CD4-positive, alpha-beta T cell treated with Interleukin-12 subunit alpha and Interleukin-12 subunit beta, for 1 hour (primary cell): ENCODE measurements at regions not wholly inside any gene's neighbourhood (a gene's known extent, or its start where the extent isn't known, plus 50 kb on each side); places are given as distances from the start of the nearest gene placed in this dataset.
"Not testable (repeated sequence)": the region's sequence is repeated elsewhere in the genome, so short reads cannot be mapped to it uniquely, and the experiment has no call there.

Experiments used
- DNase-seq: peaks from one replicate; pipeline ENCODE4 v3.0.0-alpha.2; 2020

DNA sequence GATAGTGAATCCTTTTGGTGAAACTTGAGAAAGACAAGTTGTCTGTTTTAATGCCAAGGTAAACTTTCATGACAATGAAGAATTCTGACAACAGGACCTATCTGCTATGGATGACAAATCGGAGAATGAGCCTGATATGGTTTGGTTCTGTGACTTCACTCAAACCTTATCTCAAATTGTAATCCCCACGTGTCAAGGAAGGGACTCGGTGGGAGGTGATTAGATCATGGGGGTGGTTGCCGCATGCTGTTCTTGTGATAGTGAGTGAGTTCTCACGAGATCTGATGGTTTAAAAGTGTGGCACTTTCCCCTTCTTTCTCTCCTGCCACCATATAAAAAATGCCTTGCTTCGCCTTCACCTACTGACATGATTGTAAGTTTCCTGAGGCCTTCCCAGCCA lies 1964.1 kb upstream of the CDH9 start:
- DNase-seq, result no peak

DNA sequence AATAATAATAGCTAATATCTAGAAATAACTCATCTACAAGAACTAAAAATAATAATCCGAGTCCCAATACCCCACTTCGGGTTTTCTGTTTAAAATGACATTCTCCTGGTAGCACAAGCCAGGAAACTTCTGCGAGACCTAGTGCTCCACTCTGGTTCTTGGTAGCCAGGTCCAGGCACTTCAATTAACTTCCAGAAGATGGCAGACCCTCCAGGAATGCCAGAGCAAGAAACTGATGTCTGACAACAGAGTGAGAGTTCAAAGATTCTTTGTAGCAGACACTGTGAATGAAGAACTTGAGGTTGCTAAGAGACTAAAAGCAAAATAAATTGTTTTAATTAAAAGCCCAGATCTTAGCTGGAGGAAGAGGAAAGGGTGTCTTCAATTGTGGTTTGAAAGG lies 1963.3 kb upstream of the CDH9 start:
- no peak for DNase-seq

GRCh38 chr5:28984639-28985038 lies 1946.3 kb upstream of the CDH9 start:
- no peak for DNase-seq

GRCh38 chr5:28975508-28975907 lies 1937.1 kb upstream of the CDH9 start:
- no peak for DNase-seq

- no peak for DNase-seq
These were observed 1929.5 kb upstream of the CDH9 start for GRCh38 chr5:28967848-28968247.

GRCh38 chr5:28961816-28962215 lies 1923.4 kb upstream of the CDH9 start:
- no peak for DNase-seq

GRCh38 chr5:28958581-28958980 lies 1920.2 kb upstream of the CDH9 start:
- no peak for DNase-seq

DNA sequence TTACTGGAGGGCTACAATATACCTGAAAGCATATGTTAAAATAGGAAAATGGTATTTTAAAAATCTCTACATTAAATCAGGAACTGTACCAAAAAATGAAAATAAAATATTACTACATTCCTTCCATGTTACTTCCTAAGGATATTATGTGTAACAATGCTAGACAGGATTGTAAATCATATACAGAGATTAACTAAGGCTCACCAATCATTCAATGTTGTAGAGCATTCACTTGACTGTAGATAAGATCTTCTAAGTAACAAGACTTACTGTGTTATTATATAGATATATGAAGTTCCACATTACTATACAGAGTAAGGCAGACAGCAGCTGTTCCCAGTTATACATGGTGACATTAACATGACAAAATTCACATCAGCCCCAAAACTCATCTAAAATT lies 1919.1 kb upstream of the CDH9 start:
- DNase-seq, result no peak

DNA sequence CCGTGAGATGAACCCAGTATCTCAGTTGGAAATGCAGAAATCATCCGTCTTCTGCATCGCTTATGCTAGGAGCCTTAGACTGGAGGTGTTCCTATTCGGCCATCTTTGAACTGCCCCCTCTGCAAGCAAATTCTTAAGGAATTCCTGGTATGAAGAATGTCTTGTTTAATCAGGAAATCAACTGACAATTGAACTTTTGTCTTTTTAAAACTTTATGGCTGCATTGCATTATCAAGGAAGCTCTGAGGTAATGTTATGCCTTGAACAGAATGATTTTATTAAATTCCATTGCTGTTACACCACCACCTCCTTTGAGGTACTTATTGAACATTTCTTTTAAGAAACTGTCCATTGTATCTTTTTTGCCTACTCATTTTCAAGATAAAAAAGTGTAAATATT lies 1915.7 kb upstream of the CDH9 start:
- no peak for DNase-seq

- no peak for DNase-seq
These were observed 1909.5 kb upstream of the CDH9 start for GRCh38 chr5:28947865-28948264.

DNA sequence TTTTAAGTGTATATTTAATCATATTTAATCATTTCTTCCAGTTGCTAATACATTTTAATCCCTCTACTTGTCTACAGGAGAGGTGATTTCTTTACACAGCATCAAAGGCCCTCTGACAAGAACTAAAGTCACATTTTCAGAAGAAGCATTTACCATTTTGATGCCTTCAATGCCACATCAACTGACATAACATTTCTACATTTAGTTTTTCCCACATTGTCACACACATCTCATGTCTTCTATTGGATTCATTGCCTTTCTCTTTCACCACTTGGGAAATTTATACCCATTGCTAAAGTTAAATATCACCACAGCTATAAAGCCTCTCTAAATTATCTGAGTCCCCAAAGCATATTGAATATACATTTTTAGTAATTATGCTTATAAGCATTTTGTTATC lies 1907.5 kb upstream of the CDH9 start:
- DNase-seq, result no peak

DNA sequence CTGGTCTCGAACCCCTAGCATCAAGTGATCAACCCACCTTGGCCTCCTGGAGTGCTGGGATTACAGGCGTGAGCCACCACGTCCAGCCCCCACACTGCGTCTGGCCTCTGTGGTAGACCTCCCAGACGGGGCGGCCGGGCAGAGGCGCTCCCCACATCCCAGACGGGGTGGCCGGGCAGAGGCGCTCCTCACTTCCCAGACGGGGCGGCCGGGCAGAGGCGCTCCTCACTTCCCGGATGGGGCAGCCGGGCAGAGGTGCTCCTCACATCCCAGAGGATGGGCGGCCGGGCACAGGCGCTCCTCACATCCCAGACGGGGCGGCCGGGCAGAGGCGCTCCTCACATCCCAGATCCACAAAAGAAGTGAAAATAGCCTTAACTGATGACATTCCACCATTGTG lies 1891.0 kb upstream of the CDH9 start:
- not testable (repeated sequence) for DNase-seq

DNA sequence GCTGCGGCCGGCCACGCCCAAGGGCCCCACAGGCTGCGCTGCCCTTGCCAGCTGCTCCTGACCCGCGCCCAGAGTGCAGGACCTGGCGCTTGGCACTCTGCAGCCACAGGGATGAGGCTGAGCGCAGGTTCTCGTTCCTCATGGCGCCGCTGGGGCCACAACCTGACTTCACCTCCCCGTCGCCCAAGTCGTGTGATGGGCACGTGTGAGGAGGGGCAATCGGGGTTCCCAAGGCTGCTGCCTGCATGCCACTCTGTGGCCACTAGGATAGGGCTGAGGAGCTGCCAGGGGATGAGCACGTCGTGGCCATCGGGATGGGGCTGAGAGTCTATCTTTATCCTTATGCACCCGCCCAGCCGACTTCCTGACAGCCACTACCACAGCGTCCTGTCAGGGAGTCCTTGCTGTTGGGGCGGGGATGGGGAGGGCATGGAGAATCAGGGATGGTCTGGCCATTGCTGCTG lies 1890.0 kb upstream of the CDH9 start:
- DNase-seq, result not testable (repeated sequence)

GRCh38 chr5:28927559-28928326 lies 1889.4 kb upstream of the CDH9 start:
- no peak for DNase-seq

DNA sequence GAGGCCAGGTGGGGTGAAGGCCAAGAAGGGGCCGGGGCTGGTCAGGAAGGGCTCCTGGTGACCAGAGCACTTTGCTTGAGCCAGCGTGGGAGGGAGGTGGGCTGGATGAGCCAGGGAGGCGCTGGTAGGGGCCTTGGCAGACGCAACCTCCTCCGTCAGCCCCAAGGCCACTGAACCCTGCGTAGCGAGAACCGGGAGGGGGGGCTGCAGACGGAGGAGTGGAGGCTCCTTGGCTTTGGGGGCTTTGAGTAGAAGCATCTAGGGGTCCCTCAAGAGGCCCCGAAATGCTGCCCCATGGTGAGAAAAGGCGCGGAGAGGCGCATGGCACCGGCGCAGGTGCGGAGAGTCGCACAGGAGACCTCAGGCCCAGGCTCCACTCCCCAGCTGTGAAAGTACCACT lies 1888.0 kb upstream of the CDH9 start:
- DNase-seq, result no peak

GRCh38 chr5:28917631-28918030 lies 1879.2 kb upstream of the CDH9 start:
- DNase-seq, result no peak

GRCh38 chr5:28914297-28914696 lies 1875.9 kb upstream of the CDH9 start:
- DNase-seq, result no peak

DNA sequence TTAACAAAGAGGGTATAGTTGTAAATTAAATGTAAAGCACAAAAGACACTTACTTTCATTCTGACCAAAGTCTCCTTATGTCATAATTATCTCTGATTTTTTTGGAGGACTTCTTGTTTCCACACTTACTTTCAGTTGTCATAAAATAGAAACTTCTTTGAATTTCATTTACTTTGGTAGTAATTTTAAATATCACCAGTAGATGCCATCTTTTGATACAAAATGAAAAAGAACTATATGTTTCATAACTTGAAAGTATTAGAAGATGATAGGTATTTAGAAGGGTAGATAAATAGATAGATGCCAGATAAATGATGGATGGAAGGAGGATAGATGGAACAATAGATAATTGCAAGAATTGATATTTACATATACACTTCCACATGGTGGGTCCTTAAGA lies 1865.3 kb upstream of the CDH9 start:
- DNase-seq, result no peak

DNA sequence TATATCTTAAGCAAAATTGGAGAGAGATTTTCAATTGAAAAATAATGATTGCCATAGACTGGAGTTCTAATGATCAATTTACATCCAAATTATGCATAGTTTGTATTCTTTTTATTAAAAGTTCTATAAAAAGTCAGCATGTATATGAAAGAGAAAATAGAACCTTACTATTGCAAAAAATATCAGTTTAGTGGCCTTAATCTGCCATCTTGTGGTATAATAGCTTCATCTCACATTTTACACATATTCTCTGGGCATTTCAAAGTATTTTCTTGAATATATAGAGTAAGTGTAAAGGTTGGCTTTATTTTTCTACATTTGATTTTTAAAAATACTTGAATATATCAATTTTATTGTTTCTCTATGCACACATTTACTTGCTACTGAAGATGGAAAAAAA lies 1858.6 kb upstream of the CDH9 start:
- DNase-seq, result no peak

GRCh38 chr5:28880936-28881335 lies 1842.5 kb upstream of the CDH9 start:
- DNase-seq, result no peak

GRCh38 chr5:28877050-28877449 lies 1838.7 kb upstream of the CDH9 start:
- DNase-seq, result no peak

DNA sequence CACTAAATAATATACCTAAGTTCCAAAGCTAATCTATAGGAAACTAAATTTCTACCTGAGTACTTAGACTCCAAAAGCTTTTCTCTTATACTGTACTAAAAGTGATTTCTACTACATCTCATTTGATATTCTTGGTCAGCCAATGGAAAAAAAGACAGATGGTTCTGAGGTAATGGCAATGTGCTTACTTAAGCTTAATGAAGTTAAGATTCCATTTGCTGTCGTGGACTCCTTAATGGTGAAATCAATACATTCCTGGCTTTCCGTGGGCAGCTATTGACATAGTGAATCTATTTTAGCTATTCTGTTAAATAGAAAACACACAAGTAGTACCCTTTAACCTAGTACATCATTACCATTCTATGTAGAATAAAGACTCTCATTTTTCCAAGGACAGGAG lies 1825.6 kb upstream of the CDH9 start:
- no peak for DNase-seq

DNA sequence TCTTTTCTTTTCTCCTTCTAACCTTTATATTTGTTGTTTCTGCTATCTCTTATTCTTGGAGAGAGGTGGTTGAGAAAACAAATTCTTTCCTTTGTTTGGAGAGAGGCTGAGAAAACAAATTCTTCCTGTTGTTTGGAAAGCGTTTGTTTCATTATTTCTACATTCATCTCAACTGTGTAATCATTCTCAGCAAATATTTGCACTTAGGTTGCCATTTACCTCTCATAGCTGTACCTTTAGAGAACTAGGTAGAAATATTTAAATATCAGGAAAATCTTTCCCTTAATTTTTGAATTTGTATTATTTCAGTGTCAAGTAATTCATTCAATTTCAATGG lies 1824.4 kb upstream of the CDH9 start:
- no peak for DNase-seq

DNA sequence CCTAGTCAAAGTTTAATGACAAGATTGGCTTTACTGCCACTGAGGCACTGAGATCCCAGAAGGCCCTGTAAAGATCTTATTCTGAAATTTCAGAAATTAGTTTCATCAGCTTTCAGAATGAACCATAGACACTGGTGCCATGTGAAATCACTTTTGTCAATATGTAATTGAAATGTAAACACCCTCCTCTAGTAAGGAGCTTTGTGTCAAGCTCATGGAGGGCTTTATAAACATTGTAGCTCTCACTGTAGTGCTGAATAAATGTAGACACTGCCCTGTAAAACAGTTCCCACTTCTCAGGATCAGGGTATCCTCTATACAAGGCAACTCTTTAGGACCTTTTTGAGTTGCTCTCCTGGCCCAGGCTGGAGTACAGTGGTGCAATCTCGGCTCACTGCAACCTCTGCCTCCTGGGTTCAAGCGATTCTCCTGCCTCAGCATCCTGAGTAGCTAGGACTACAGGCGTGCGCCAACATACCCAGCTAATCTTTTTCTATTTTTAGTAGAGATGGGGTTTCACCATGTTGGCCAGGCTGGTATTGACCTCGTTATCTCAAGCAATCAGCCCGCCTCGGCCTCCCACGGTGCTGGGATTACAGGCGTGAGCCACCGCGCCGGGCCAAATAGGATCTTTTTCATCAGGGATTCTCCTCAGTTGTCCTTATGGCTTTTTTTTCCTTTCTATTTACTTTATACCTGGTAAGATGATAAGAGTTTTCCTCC lies 1823.9 kb upstream of the CDH9 start:
- no peak for DNase-seq

GRCh38 chr5:28855626-28856025 lies 1817.2 kb upstream of the CDH9 start:
- no peak for DNase-seq
